HUES6 (cell line): ENCODE measurements at regions not wholly inside any gene's neighbourhood (a gene's known extent, or its start where the extent isn't known, plus 50 kb on each side); places are given as distances from the start of the nearest gene placed in this dataset.
"Not testable (repeated sequence)": the region's sequence is repeated elsewhere in the genome, so short reads cannot be mapped to it uniquely, and the experiment has no call there.

Experiments used
- H3K27ac ChIP-seq: 2 replicates; pipeline ENCODE4 v1.7.0; 2013; ENCODE audit warnings: low read depth, mild to moderate bottlenecking, low read length, inconsistent platforms
- H3K27me3 ChIP-seq: 2 replicates; pipeline ENCODE4 v1.6.1; 2013; ENCODE audit warnings: low read length; ENCODE audit not compliant: control insufficient read depth, insufficient read depth
- H3K36me3 ChIP-seq: 2 replicates; pipeline ENCODE4 v1.6.1; 2013; ENCODE audit warnings: low read length; ENCODE audit not compliant: control insufficient read depth, insufficient read depth
- H3K4me1 ChIP-seq: 2 replicates; pipeline ENCODE4 v1.6.1; 2013; ENCODE audit warnings: low read length; ENCODE audit not compliant: control insufficient read depth, insufficient read depth
- H3K4me3 ChIP-seq: 2 replicates; pipeline ENCODE4 v1.5.1; 2013; ENCODE audit warnings: low read depth, low read length
- H3K9ac ChIP-seq: one replicate; pipeline ENCODE4 v1.6.1; 2013; ENCODE audit warnings: mild to moderate bottlenecking, low read length
- H3K9me3 ChIP-seq: 2 replicates; pipeline ENCODE4 v1.6.1; 2013; ENCODE audit warnings: low read depth, low read length; ENCODE audit not compliant: control insufficient read depth, insufficient read depth

DNA sequence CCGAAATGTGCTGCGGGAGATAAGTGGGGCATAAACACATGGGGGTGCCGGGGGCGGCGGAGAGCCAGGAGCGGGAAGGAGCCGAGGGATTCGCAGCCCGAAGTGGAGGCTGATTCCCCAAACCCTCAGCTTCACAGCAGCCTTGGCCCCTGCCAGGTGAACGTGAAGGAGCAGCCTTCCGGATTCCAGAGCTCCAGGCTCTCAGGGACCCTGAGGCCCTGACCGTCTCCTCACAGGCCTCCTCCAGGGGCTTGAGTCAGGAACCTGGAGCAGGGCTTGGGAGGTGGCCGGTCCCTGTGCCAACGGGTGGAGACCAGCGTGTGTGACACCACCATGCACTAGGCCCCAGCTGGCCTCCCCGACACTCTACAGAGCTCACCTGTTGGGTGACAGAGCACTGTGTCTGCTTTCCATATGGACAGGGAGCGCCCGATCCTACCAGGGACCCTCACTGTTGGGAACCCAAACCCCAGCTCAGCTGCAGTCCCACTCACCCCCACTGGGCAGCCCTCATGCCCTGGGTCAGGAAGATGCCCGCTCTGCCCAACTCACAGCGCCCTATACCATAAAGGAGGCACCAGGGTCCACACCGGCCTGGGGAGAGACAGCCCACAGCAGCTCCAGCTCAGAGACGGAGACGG, 117.6 kb upstream of the OTOS start:
- Histone ChIP-seq H3K27ac (no peak overlapping the region), H3K4me1 (peaks cover 7% of the 10 kb centered on the region; the same call in 1 of the 2 replicates), H3K27me3 (no peaks in the 10 kb centered on the region)

DNA sequence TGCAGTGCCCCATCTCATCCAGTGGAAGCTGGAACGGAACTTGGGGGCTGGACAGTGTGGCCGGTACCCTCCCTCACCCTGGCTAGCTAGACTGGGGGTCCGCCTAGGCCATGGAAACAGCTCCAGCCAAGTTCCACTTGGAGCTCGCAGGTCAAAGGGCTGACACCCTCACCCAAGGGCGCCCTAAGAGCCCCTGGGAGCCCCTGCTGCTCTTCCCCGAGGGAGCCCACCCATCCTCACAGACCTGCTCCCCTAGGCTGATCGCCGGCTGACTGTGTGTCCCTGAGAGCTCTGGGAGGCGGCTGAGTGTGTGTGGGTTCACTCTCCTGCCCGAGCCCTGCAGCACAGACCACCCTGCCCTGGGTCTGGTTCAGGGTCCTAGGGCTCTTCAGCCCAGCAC, 118.2 kb upstream of the OTOS start:
- H3K27ac ChIP-seq: no peak overlapping the region

More for the DNA sequence above, 117.6 kb upstream of the OTOS start:
- no peaks in the 10 kb centered on the region for H3K36me3 ChIP-seq
- H3K9me3 ChIP-seq: peaks cover 44% of the 10 kb centered on the region
- H3K4me3 ChIP-seq: no peak overlapping the region
- no peak overlapping the region for H3K9ac ChIP-seq

DNA sequence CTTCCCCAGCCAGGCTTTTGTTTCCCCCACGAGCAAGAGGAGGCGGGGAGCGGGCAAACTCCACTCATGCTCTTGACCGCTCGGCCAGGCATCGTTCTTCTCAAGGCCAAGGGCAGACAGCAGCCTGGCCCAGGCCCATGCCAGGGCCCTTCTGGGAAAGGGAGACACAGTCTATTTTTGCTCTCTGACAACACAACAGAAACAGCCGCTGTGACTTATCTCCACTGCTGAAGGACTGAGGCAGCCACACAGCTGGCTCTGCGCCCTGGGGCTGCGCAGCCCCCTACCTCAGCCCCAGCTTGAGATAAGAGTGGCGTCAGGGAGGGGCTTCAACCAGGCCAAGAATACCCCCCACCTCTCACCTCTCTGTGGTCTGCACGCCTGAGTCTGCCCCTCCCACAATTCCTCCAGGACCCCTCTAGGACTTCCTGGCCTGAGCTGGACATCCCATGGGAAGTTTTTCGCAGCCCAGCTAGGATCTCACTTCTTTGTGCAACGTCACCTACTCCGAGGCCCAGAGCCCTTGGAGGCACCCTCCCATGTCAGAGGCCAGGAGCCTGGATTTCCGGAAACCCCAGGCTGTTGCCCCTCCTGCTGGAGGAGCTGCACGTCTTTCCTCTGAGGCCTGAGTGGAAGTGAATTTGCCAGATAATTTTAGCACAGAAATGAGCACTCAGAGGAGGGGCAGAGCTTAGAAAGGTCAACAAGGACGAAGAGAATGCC, 118.9 kb upstream of the OTOS start:
- Histone ChIP-seq H3K27ac (no peak overlapping the region), H3K9ac (no peak overlapping the region), H3K4me3 (no peak overlapping the region), H3K36me3 (no peaks in the 10 kb centered on the region), H3K9me3 (peaks cover 55% of the 10 kb centered on the region), H3K27me3 (no peaks in the 10 kb centered on the region), H3K4me1 (peaks cover 7% of the 10 kb centered on the region; the same call in 1 of the 2 replicates)

More for the DNA sequence above, 118.2 kb upstream of the OTOS start:
- H3K4me1 ChIP-seq: peaks cover 7% of the 10 kb centered on the region; the same call in 1 of the 2 replicates
- H3K9ac ChIP-seq: no peak overlapping the region
- H3K9me3 ChIP-seq: peaks cover 50% of the 10 kb centered on the region
- no peaks in the 10 kb centered on the region for H3K36me3 ChIP-seq
- no peak overlapping the region for H3K4me3 ChIP-seq
- H3K27me3 ChIP-seq: no peaks in the 10 kb centered on the region

DNA sequence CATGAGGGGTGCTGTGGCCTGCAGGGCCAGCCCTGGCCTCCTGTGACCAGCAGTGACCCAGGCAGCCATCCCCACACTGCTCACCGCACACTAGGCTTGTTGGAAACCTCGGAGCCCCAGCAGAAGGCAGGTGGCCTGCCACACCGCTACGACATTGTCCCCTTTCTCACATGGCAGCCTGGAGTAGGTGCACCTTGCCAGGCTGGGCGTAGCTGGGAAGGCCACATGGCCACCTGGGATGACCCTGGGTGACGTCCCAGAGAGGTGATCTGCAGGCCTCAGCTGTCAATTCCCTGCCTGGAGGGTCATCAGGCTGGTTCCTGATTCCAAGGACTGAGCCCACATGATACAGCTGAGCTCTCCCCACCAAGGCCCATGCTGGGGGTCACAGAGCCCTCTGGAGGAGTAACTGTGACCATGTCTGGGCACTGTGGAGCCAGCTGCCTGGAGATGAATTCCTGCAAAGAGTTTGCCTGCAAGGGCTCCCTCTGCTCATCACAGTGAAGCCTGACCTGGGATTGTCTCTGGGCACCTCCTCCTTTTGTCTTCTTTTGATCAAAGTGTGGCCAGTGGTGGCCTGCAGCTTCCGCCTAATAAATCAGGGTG, 119.6 kb upstream of the OTOS start:
- peaks cover 7% of the 10 kb centered on the region; the same call in 1 of the 2 replicates for H3K4me1 ChIP-seq
- no peaks in the 10 kb centered on the region for H3K27me3 ChIP-seq
- H3K27ac ChIP-seq: no peak overlapping the region
- no peak overlapping the region for H3K9ac ChIP-seq
- H3K9me3 ChIP-seq: peaks cover 62% of the 10 kb centered on the region
- no peaks in the 10 kb centered on the region for H3K36me3 ChIP-seq
- H3K4me3 ChIP-seq: no peak overlapping the region

GRCh38 chr2:240260664-240261063, 120.2 kb upstream of the OTOS start:
- H3K36me3 ChIP-seq: no peaks in the 10 kb centered on the region
- peaks cover 66% of the 10 kb centered on the region for H3K9me3 ChIP-seq
- H3K4me3 ChIP-seq: no peak overlapping the region
- H3K27ac ChIP-seq: no peak overlapping the region
- H3K9ac ChIP-seq: no peak overlapping the region
- no peaks in the 10 kb centered on the region for H3K27me3 ChIP-seq
- H3K4me1 ChIP-seq: peaks cover 5% of the 10 kb centered on the region; the same call in 1 of the 2 replicates

DNA sequence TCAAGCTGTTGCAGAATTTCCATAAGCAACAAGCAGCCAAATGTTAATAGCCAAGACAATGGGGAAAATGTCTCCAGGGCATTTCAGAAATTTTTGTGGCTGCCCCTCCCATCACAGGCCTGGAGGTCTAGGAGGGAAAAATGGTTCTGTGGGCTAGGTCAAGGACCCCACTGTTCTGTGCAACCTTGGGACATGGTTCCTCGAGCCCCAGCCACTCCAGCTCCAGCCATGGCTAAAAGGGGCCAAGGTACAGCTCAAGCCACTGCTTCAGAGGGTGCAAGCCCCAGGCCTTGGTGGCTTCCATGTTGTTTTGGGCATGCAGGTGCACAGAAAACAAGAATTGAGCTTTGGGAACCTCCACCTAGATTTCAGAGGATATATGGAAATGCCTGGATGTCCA, 122.1 kb upstream of the OTOS start:
- not testable (repeated sequence) for H3K27me3 ChIP-seq, H3K9ac ChIP-seq, H3K36me3 ChIP-seq, H3K27ac ChIP-seq, H3K4me1 ChIP-seq, H3K4me3 ChIP-seq
- H3K9me3 ChIP-seq: peaks cover 58% of the 10 kb centered on the region

GRCh38 chr2:240269380-240269779, 128.9 kb upstream of the OTOS start:
- no peaks in the 10 kb centered on the region for H3K36me3 ChIP-seq
- no peaks in the 10 kb centered on the region for H3K4me1 ChIP-seq
- no peak overlapping the region for H3K27ac ChIP-seq
- peaks cover 44% of the 10 kb centered on the region for H3K9me3 ChIP-seq
- no peak overlapping the region for H3K9ac ChIP-seq
- peaks cover 3% of the 10 kb centered on the region; the same call in 1 of the 2 replicates for H3K27me3 ChIP-seq
- H3K4me3 ChIP-seq: no peak overlapping the region

DNA sequence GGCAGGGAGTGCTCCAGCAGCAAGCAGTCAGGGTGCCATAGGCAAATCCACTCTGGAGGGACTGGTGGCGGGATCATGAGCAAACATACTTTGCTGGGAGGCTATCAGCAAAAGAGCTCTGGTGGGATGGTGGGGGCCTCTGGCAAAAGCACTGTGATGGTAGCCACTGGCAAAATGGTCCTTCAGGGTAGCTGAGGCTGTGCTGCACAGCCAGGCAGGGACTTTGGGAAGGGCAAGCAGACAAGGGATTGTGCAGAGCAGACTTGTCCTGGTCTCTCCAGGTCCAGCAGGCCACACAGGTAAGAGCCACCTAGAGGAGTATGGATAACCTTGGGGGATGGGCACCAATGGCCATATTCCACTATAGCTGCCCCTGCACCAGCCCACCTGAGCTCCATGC, 129.4 kb upstream of the OTOS start:
- no peaks in the 10 kb centered on the region for H3K4me1 ChIP-seq
- no peak overlapping the region for H3K27ac ChIP-seq
- no peaks in the 10 kb centered on the region for H3K36me3 ChIP-seq
- H3K9ac ChIP-seq: no peak overlapping the region
- no peak overlapping the region for H3K4me3 ChIP-seq
- peaks cover 3% of the 10 kb centered on the region; the same call in 1 of the 2 replicates for H3K27me3 ChIP-seq
- peaks cover 38% of the 10 kb centered on the region for H3K9me3 ChIP-seq

- Histone ChIP-seq H3K4me1 (no peaks in the 10 kb centered on the region), H3K27me3 (peaks cover 10% of the 10 kb centered on the region; the same call in 1 of the 2 replicates), H3K36me3 (no peaks in the 10 kb centered on the region), H3K4me3 (no peak overlapping the region), H3K9ac (no peak overlapping the region), H3K27ac (no peak overlapping the region), H3K9me3 (peaks cover 28% of the 10 kb centered on the region)
Observed at GRCh38 chr2:240271716-240272341, 131.4 kb upstream of the OTOS start.

GRCh38 chr2:240275386-240275785, 134.9 kb upstream of the OTOS start:
- Histone ChIP-seq H3K36me3 (no peaks in the 10 kb centered on the region), H3K9me3 (peaks cover 22% of the 10 kb centered on the region), H3K27me3 (peaks cover 10% of the 10 kb centered on the region; the same call in 1 of the 2 replicates), H3K27ac (no peak overlapping the region), H3K9ac (no peak overlapping the region), H3K4me3 (no peak overlapping the region), H3K4me1 (no peaks in the 10 kb centered on the region)
